ENCODE measurements at regions not wholly inside any gene's neighbourhood (a gene's known extent, or its start where the extent isn't known, plus 50 kb on each side); places are given as distances from the start of the nearest gene placed in this dataset.

DNA sequence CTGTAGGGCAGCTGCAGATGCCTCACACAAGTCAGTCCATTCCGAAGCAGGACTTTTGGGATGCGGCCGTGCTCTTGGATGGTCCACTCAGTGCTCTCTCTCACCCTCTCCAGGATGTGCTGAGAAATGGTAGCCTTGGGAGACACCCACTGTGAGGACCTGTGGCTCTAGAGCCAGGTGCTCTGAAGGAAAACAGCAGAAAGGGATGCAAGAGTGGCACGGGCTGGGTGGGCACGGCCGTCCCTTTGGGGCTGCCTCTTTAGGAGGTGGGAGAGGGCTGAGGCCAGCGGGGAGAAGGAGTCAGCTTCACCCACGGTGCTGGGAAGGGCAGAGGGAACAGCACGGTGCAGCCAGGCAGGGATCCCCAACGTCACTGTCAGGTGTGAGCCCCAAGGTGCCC is 106.1 kb downstream of the RIPK4 start:
- TF ChIP-seq ZFX (IDR thresholded peaks at IDR 0.05; ENCODE audit: borderline replicate concordance), result no peak
- TF ChIP-seq, protein P1, sequence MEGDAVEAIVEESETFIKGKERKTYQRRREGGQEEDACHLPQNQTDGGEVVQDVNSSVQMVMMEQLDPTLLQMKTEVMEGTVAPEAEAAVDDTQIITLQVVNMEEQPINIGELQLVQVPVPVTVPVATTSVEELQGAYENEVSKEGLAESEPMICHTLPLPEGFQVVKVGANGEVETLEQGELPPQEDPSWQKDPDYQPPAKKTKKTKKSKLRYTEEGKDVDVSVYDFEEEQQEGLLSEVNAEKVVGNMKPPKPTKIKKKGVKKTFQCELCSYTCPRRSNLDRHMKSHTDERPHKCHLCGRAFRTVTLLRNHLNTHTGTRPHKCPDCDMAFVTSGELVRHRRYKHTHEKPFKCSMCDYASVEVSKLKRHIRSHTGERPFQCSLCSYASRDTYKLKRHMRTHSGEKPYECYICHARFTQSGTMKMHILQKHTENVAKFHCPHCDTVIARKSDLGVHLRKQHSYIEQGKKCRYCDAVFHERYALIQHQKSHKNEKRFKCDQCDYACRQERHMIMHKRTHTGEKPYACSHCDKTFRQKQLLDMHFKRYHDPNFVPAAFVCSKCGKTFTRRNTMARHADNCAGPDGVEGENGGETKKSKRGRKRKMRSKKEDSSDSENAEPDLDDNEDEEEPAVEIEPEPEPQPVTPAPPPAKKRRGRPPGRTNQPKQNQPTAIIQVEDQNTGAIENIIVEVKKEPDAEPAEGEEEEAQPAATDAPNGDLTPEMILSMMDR (IDR thresholded peaks at IDR 0.05), result no peak
- H3K27ac ChIP-seq, result no peak overlapping the region

DNA sequence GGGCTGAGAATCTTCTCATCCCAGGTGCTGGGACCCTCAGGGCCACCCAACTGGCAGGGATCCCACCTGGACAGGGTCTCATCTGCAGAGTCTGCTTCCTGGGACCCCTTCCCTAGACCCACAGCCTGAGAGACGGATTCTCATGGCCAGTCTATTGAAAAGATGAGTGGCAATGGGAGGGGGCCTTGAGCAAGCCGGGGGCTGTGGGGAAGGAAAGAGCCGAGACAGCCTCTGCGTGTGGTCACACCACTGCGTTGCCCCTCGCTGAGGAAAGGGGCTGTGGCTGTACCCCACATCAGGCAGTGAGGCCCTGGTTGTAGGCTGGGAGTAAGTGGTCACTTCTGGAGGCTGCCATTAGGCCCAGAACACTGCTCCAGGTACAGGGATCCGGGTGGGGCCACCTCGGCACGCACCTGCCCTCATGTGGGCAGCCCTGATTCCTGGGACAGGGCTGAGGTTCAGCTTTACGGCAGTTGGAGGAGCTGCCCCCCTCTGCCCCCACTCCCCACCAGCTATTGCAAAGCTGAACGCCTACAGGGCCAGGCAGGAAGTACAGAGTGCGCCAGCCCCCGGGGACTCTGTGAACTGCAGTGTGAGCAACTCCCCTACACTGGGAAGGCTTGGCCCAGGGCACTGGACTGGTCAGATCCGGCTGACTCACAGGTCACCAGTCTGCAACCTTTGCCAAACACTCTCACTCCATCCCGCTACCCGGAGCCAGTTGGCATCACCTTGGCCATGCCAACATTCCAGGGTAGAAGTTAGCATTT is 106.9 kb downstream of the RIPK4 start:
- TF ChIP-seq ZFX (IDR thresholded peaks at IDR 0.05; ENCODE audit: borderline replicate concordance), result no peak
- TF ChIP-seq, protein P1 (IDR thresholded peaks at IDR 0.05), result 0 out of 2 replicates have a peak, but pooled peaks have one; percentile 6
- no peak overlapping the region for H3K27ac ChIP-seq

DNA sequence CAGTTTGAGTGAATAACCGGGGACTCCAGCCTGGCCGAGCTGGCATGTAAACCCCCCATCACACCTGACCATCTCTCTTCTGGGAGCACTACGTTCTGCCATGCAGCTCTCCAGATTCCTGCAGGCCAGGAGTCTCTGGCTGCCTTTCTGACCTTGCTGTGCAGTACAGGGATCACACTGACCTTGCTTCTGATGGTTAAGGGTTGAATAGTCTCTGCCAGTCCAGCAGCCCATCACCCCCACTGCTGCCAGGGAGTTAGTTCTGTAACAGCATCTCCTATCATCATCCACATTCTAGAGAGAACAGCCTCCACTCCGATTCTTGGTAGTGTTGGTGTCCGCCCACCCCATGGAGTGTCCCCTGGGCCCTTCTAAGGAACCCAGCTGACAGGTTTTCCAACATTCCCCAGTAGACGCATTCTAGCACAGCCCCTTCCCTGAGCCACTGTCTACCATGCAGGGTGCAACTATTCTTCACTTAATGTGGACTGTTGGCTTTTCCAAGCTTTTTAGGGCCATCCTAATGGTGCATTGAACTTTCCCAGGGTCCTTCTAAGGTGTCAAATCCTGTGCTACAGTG is 109.8 kb downstream of the RIPK4 start:
- H3K27ac ChIP-seq, result no peak overlapping the region
- TF ChIP-seq, protein P1 (IDR thresholded peaks at IDR 0.05), result no peak
- no peak for TF ChIP-seq ZFX (IDR thresholded peaks at IDR 0.05; ENCODE audit: borderline replicate concordance)

DNA sequence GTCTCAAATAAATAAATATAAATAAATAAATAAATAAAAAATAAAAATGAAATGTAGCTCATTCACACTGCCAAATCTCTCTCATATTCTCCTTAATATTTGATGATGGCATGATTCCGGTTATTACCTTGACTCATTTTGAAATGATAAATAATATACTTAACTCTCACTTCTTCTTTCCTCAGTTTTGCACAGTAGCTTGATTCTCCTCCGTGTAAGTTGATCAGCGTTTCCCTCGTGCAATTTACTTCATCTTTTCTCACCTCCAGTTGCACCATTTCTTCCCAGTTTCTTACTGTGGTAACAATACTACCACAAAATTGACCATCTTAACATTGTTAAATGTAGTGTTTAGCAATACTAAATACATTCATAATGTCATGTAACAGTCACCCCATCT is 111.6 kb downstream of the RIPK4 start:
- TF ChIP-seq ZFX (IDR thresholded peaks at IDR 0.05; ENCODE audit: borderline replicate concordance), result no peak
- TF ChIP-seq, protein P1 (IDR thresholded peaks at IDR 0.05), result no peak
- no peak overlapping the region for H3K27ac ChIP-seq

DNA sequence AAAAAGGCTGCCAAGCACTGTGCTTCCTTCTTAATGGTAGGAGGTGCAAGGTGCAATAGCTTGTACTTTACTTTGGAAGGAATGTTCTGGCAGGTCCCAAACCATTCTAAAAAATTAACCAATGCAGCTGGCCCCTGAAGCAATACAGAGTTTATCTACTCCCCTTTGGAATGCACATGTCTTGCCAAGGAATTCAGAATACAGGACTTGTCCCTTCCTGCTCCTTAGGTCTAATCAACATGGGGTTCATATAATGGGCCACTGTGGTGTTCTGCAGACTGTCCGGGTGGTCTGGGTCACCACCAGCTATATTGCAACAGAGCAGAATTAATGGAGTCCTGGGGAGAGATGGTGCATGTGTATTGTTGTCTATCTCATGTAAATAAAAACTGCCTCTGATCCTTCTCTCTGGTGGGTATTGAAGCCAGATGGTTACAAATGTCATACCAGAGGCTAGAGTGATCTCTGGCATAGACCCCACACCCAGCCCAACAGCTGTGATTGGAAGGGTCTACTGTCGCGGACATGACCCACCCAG is 112.8 kb downstream of the RIPK4 start:
- H3K27ac ChIP-seq, result no peak overlapping the region

DNA sequence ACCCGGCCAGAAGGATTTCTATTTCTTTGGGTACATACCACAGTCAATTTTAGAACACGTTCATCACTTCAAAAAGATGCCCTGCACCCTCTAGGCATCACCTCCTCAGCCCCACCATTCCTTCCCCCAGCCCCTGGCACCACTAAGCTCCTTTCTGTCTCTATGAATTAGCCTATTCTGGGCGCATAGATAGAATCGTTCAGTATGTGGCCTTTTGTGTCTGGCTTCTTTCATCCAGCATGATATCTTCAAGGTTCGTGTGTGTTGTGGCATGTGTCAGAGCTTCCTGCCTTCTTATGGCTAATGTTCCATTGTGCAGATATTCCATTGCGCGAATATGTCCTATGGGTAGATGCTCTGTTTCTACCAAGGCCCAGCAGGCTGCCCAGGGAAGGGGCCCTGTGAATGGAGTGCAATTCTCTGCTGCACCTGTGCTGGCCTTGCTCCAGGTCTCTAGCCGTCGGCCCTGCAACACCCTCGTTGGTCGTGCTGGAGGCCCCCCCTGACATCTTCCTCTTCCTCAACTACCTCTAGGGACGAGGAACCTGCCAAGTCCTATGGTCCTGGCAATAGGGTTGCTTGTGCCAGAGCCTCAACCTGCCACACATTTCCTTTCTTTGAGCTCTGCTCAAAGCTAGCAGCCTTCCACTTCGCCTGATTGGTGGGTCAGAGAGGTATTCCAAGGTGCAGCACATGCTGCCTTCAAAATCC is 113.5 kb downstream of the RIPK4 start:
- no peak overlapping the region for H3K27ac ChIP-seq
- TF ChIP-seq ZFX (IDR thresholded peaks at IDR 0.05; ENCODE audit: borderline replicate concordance), result no peak
- TF ChIP-seq, protein P1 (IDR thresholded peaks at IDR 0.05), result no peak

More for the DNA sequence above, 112.8 kb downstream of the RIPK4 start:
- no peak for TF ChIP-seq ZFX (IDR thresholded peaks at IDR 0.05; ENCODE audit: borderline replicate concordance)
- TF ChIP-seq, protein P1 (IDR thresholded peaks at IDR 0.05), result no peak
